ENCODE measurements at regions not wholly inside any gene's neighbourhood (a gene's known extent, or its start where the extent isn't known, plus 50 kb on each side); places are given as distances from the start of the nearest gene placed in this dataset.

GRCh38 chr1:101310506-101310905 is 73.7 kb downstream of the S1PR1 start:
- Histone ChIP-seq H3K4me3 (ENCODE audit: extremely low read depth in 1 of 4, insufficient read depth in 2 of 4, low read depth in 3 of 4, low read length in 4 of 4) (peak overlapping the region in 1 of 4 experiments; percentile 60; a peak in 2 of 8 replicates), H3K18ac (ENCODE audit: extremely low read depth, low read length) (no peak overlapping the region), H2BK5ac (ENCODE audit: low read depth, low read length) (no peak overlapping the region), H2AFZ (ENCODE audit: low read length) (no peak overlapping the region), H4K91ac (replicated peaks; ENCODE audit: insufficient read length, low read length) (no peak overlapping the region), H2AK5ac (ENCODE audit: low read depth, low read length) (no peak overlapping the region), H2BK120ac (replicated peaks; ENCODE audit: low read depth, low read length) (no peak overlapping the region), H4K8ac (ENCODE audit: extremely low read depth, insufficient read depth, low read length) (no peak overlapping the region), H3K23me2 (ENCODE audit: low read depth, low read length) (peaks cover 7% of the 10 kb centered on the region; the same call in 1 of the 2 replicates), H3K14ac (ENCODE audit: insufficient read length) (no peak overlapping the region), H3K79me1 (ENCODE audit: low read depth, low read length) (no peaks in the 10 kb centered on the region), H4K5ac (ENCODE audit: insufficient read length, low read depth, low read length) (no peak overlapping the region), H3K9me3 (ENCODE audit: insufficient read depth in 2 of 2, low read depth in 1 of 2, low read length in 1 of 2) (no peaks in the 10 kb centered on the region), H3K4me2 (ENCODE audit: insufficient read depth in 1 of 2, low read depth in 2 of 2, low read length in 2 of 2) (peak overlapping the region in 1 of 2 experiments; percentile 62; a peak in 1 of 4 replicates), H3K4ac (replicated peaks; ENCODE audit: insufficient read length, low read depth, low read length) (no peak overlapping the region), H3K36me3 (ENCODE audit: control insufficient read depth in 2 of 4, insufficient read depth in 4 of 4, low read length in 3 of 4) (no peaks in the 10 kb centered on the region), H3K4me1 (replicated peaks in 1 of 4; ENCODE audit: control insufficient read depth in 3 of 4, insufficient read depth in 4 of 4, low read length in 3 of 4) (peaks cover 0 to 7% (median 3%) of the 10 kb centered on the region in 4 experiments; a peak in 4 of 7 replicates), H3K23ac (ENCODE audit: insufficient read length) (no peak overlapping the region), H4K20me1 (replicated peaks in 1 of 2; ENCODE audit: control insufficient read depth in 1 of 2, insufficient read depth in 2 of 2, low read length in 2 of 2) (no peaks in the 10 kb centered on the region), H2BK20ac (ENCODE audit: low read length) (no peak overlapping the region), H3K56ac (replicated peaks; ENCODE audit: insufficient read length, low read depth, low read length) (no peak overlapping the region), H3K27ac (ENCODE audit: low read depth, low read length) (no peak overlapping the region), H3K27me3 (replicated peaks in 1 of 4; ENCODE audit: control insufficient read depth in 3 of 4, extremely low read depth in 1 of 4, insufficient read depth in 3 of 4, low read length in 3 of 4) (no peaks in the 10 kb centered on the region), H2BK15ac (ENCODE audit: low read length) (no peak overlapping the region), H2BK12ac (ENCODE audit: low read depth, low read length) (no peak overlapping the region), H3K9ac (replicated peaks in 1 of 4; ENCODE audit: extremely low read depth in 1 of 4, low read depth in 3 of 4, low read length in 3 of 4) (no peak overlapping the region), H3K79me2 (ENCODE audit: control insufficient read depth in 1 of 2, insufficient read depth in 2 of 2, low read length in 2 of 2) (no peaks in the 10 kb centered on the region)
- DNase-seq (ENCODE audit: low read depth in 1 of 2, low spot score in 2 of 2) (no peak), FAIRE-seq (no peak)
- POLR2A ChIA-PET (ENCODE audit: partially characterized antibody), result interaction anchor here (1.1 kb wide), 1 partner anchor 8 kb away, joined by 3 read pairs; no protein-coding TSS in a partner anchor
- CTCF ChIA-PET (ENCODE audit: partially characterized antibody), result interaction anchor here (1.0 to 3.7 kb wide), 13 partner anchors 8 to 196 kb away, joined by 3 to 43 read pairs (median 12); no protein-coding TSS in a partner anchor
- TF ChIP-seq SP2 (IDR thresholded peaks at IDR 0.05; ENCODE audit: low read length) (no peak), HDAC2 (IDR thresholded peaks at IDR 0.05; ENCODE audit: borderline replicate concordance in 1 of 2, low read depth in 2 of 2, low read length in 2 of 2) (no peak), RXRA (IDR thresholded peaks at IDR 0.05; ENCODE audit: insufficient read depth, low read depth, low read length) (no peak), TAF7 (optimal IDR thresholded peaks at IDR 0.05; ENCODE audit: borderline replicate concordance, low read depth, low read length) (no peak), MAFK (IDR thresholded peaks at IDR 0.05; ENCODE audit: low read depth, low read length) (no peak), CBX5 (IDR thresholded peaks at IDR 0.05; ENCODE audit: low read depth, low read length) (no peak), JUND (IDR thresholded peaks at IDR 0.05; ENCODE audit: low read length) (no peak), ZNF274 (IDR thresholded peaks at IDR 0.05; ENCODE audit: borderline replicate concordance, extremely low read depth, low read length) (no peak), SP4 (IDR thresholded peaks at IDR 0.05; ENCODE audit: low read length) (no peak), BRCA1 (IDR thresholded peaks at IDR 0.05; ENCODE audit: low read depth, low read length) (no peak), CBX8 (IDR thresholded peaks at IDR 0.05; ENCODE audit: borderline replicate concordance, low read depth, low read length) (no peak), HDAC6 (IDR thresholded peaks at IDR 0.05; ENCODE audit: low read depth, low read length) (no peak), EGR1 (IDR thresholded peaks at IDR 0.05; ENCODE audit: borderline replicate concordance, low read depth, low read length) (no peak)
- 85% methylated on average over 2 of the region's 2 CpGs; no CpG with 5 or more reads in 1 of the 2 experiments for WGBS, 2 experiments (ENCODE audit: extremely low coverage in 1 of 2, insufficient coverage in 1 of 2, insufficient read length in 1 of 2, insufficient replicate concordance in 2 of 2, low coverage in 1 of 2, low lambda C conversion rate in 2 of 2, missing lambda C conversion rate in 1 of 2)
